Upper lobe of right lung (tissue), 1 donor: ENCODE measurements at regions not wholly inside any gene's neighbourhood (a gene's known extent, or its start where the extent isn't known, plus 50 kb on each side); places are given as distances from the start of the nearest gene placed in this dataset.

Experiments
- ATAC-seq: fragments of 200-7000 bp; cut with Tn5 transposase; one replicate; pipeline ENCODE4 v1.9.1; 2020; ENCODE audit warnings: mild to moderate bottlenecking, moderate library complexity
- DNase-seq: peaks from one replicate; pipeline ENCODE4 v3.0.0-alpha.2; 2020
- H3K27ac ChIP-seq: fragments of 200-600 bp; one replicate; pipeline ENCODE4 v1.8.0; 2022
- H3K27me3 ChIP-seq: fragments of 200-600 bp; one replicate; pipeline ENCODE4 v1.8.0; 2022; ENCODE audit warnings: mild to moderate bottlenecking
- H3K36me3 ChIP-seq: fragments of 200-600 bp; one replicate; pipeline ENCODE4 v1.8.0; 2022
- H3K4me1 ChIP-seq: fragments of 200-600 bp; one replicate; pipeline ENCODE4 v1.8.0; 2022
- H3K4me3 ChIP-seq: fragments of 200-600 bp; one replicate; pipeline ENCODE4 v1.8.0; 2022; ENCODE audit warnings: mild to moderate bottlenecking
- H3K9me3 ChIP-seq: fragments of 200-600 bp; one replicate; pipeline ENCODE4 v1.8.0; 2022
- CTCF ChIP-seq: fragments of 200-600 bp; IDR thresholded peaks from one replicate; pipeline ENCODE4 v1.8.0; 2022; ENCODE audit warnings: antibody characterized with exemption
- intact Hi-C: fragments of 100-400 bp; cut with DNase I; formaldehyde crosslinking; loops from one replicate; pipeline ENCODE4 v1.11.0; 2022
- donor health status: DM: no; HTN: yes; CAD: no; lungs with severe emphysema.

GRCh38 chr15:47505712-47506328, 211.5 kb upstream of the SEMA6D start:
- Histone ChIP-seq H3K4me1 (no peaks in the 10 kb centered on the region), H3K36me3 (no peaks in the 10 kb centered on the region), H3K4me3 (no peak overlapping the region), H3K27ac (no peak overlapping the region), H3K9me3 (no peaks in the 10 kb centered on the region), H3K27me3 (no peaks in the 10 kb centered on the region)
- ATAC-seq (no peak), DNase-seq (no peak)
- no peak for TF ChIP-seq CTCF
- intact Hi-C loops: no loop called here

GRCh38 chr15:47506329-47507100, 210.8 kb upstream of the SEMA6D start:
- no peak overlapping the region for H3K27ac ChIP-seq
- intact Hi-C loops: no loop called here
- DNase-seq (no peak), ATAC-seq (no peak)
- no peaks in the 10 kb centered on the region for H3K36me3 ChIP-seq
- no peaks in the 10 kb centered on the region for H3K27me3 ChIP-seq
- H3K4me1 ChIP-seq: no peaks in the 10 kb centered on the region
- TF ChIP-seq CTCF: no peak
- no peaks in the 10 kb centered on the region for H3K9me3 ChIP-seq
- H3K4me3 ChIP-seq: no peak overlapping the region

- Histone ChIP-seq H3K27me3 (no peaks in the 10 kb centered on the region), H3K9me3 (no peaks in the 10 kb centered on the region), H3K36me3 (no peaks in the 10 kb centered on the region), H3K4me1 (no peaks in the 10 kb centered on the region), H3K27ac (no peak overlapping the region), H3K4me3 (no peak overlapping the region)
- no peak for DNase-seq
- intact Hi-C loops: no loop called here
- ATAC-seq: no peak
- no peak for TF ChIP-seq CTCF
These were observed 209.9 kb upstream of the SEMA6D start for GRCh38 chr15:47507221-47507985.

- no peaks in the 10 kb centered on the region for H3K36me3 ChIP-seq
- intact Hi-C loops: no loop called here
- TF ChIP-seq CTCF: no peak
- DNase-seq (no peak), ATAC-seq (no peak)
- no peaks in the 10 kb centered on the region for H3K27me3 ChIP-seq
- H3K9me3 ChIP-seq: no peaks in the 10 kb centered on the region
- H3K4me1 ChIP-seq: no peaks in the 10 kb centered on the region
- H3K4me3 ChIP-seq: no peak overlapping the region
- no peak overlapping the region for H3K27ac ChIP-seq
These were observed 206.0 kb upstream of the SEMA6D start for GRCh38 chr15:47511261-47511660.

GRCh38 chr15:47513471-47513870, 203.8 kb upstream of the SEMA6D start:
- intact Hi-C loops: no loop called here
- ATAC-seq (no peak), DNase-seq (no peak)
- H3K27ac ChIP-seq: no peak overlapping the region
- no peaks in the 10 kb centered on the region for H3K9me3 ChIP-seq
- H3K4me1 ChIP-seq: no peaks in the 10 kb centered on the region
- no peak for TF ChIP-seq CTCF
- no peaks in the 10 kb centered on the region for H3K36me3 ChIP-seq
- H3K27me3 ChIP-seq: no peaks in the 10 kb centered on the region
- no peak overlapping the region for H3K4me3 ChIP-seq
